ENCODE measurements at regions not wholly inside any gene's neighbourhood (a gene's known extent, or its start where the extent isn't known, plus 50 kb on each side); places are given as distances from the start of the nearest gene placed in this dataset.
A peak's percentile ranks its signal among the peaks of the same experiment; 100 is the strongest.

- Histone ChIP-seq H2BK120ac (ENCODE audit: low read depth, low read length) (no peak overlapping the region), H4K91ac (ENCODE audit: insufficient read depth, low read depth, low read length) (no peak overlapping the region), H3K18ac (ENCODE audit: low read depth, low read length) (peak overlapping the region; percentile 61), H3K23ac (ENCODE audit: low read depth, low read length) (no peak overlapping the region), H3K56ac (ENCODE audit: extremely low read depth, insufficient read depth, low read length) (no peak overlapping the region), H3K9me1 (ENCODE audit: insufficient read depth, low read length) (no peaks in the 10 kb centered on the region), H3K4ac (ENCODE audit: low read depth, low read length) (no peak overlapping the region), H4K8ac (ENCODE audit: low read depth in 2 of 2, low read length in 2 of 2) (no peak overlapping the region; a peak in 1 of 4 replicates), H2AFZ (replicated peaks; ENCODE audit: low read length, poor library complexity) (no peak overlapping the region), H3K9ac (ENCODE audit: low read depth, low read length) (no peak overlapping the region), H2AK9ac (replicated peaks; ENCODE audit: low read depth, low read length, poor library complexity) (no peak overlapping the region), H2BK20ac (ENCODE audit: low read depth, low read length) (no peak overlapping the region), H3K79me1 (ENCODE audit: low read depth in 1 of 2, low read length in 2 of 2) (no peaks in the 10 kb centered on the region), H4K20me1 (ENCODE audit: insufficient read depth, low read length) (no peaks in the 10 kb centered on the region), H2BK5ac (ENCODE audit: low read depth, low read length, poor library complexity, severe bottlenecking) (peak overlapping the region; percentile 76), H3K27ac (ENCODE audit: insufficient read depth, low read length) (no peak overlapping the region), H4K5ac (ENCODE audit: low read depth, low read length) (no peak overlapping the region), H3K9me3 (ENCODE audit: control insufficient read depth, insufficient read depth, low read length) (peaks cover 2% of the 10 kb centered on the region; the same call in 1 of the 2 replicates), H3K4me3 (ENCODE audit: insufficient read depth, low read depth, low read length) (no peak overlapping the region), H3K36me3 (ENCODE audit: control insufficient read depth, insufficient read depth, low read length) (no peaks in the 10 kb centered on the region), H3K4me2 (ENCODE audit: low read depth, low read length) (no peak overlapping the region), H2AK5ac (ENCODE audit: low read depth, low read length) (no peak overlapping the region), H2BK15ac (ENCODE audit: low read depth, low read length) (no peak overlapping the region), H3K14ac (replicated peaks; ENCODE audit: low read depth, low read length) (no peak overlapping the region), H3K27me3 (ENCODE audit: control insufficient read depth, insufficient read depth, low read length) (no peaks in the 10 kb centered on the region), H3K4me1 (ENCODE audit: control insufficient read depth, insufficient read depth, low read length) (no peaks in the 10 kb centered on the region)
- peak; percentile 35; the same call in 1 of the 2 replicates for ATAC-seq (ENCODE audit: low read depth)
- ChIA-PET POLR2A (ENCODE audit: unreplicated experiment) (no interaction called here), CTCF (no interaction called here)
- TF ChIP-seq ELK1 (IDR thresholded peaks at IDR 0.05; ENCODE audit: borderline replicate concordance, low read depth, low read length) (no peak), BHLHE40 (IDR thresholded peaks at IDR 0.05; ENCODE audit: low read depth, low read length) (no peak), USF2 (IDR thresholded peaks at IDR 0.05; ENCODE audit: low read depth, low read length) (no peak), MAZ (IDR thresholded peaks at IDR 0.05; ENCODE audit: borderline replicate concordance, low read depth, low read length) (no peak), MAFK (IDR thresholded peaks at IDR 0.05; ENCODE audit: low read depth, low read length) (peak; percentile 71)
- no TSS peak for BruUV-seq (replicated peaks)
- in situ Hi-C loops (cut with MboI; ENCODE audit: low sequenced_read_pairs), result no loop called here
- intact Hi-C loops (cut with micrococcal nuclease), result loop anchor here (5.0 kb wide), 1 partner anchor 94 kb away; no protein-coding TSS in a partner anchor
- dilution Hi-C loops (cut with HindIII; ENCODE audit: low sequenced_read_pairs, unreplicated experiment), result no loop called here
- peak; percentile 61 for DNase-seq
These were observed 194.7 kb upstream of the KIF2B start for GRCh38 chr17:53628011-53628410.

Data from IMR-90 (cell line).